ENCODE measurements at regions not wholly inside any gene's neighbourhood (a gene's known extent, or its start where the extent isn't known, plus 50 kb on each side); places are given as distances from the start of the nearest gene placed in this dataset.

GRCh38 chr13:73367886-73368285, 309.1 kb downstream of the KLF5 start:
- intact Hi-C loops (cut with micrococcal nuclease) = no loop called here
- DNase-seq (no peak), ATAC-seq (no peak)
- Mint-ChIP-seq H3K9me3 (no peaks in the 10 kb centered on the region), H3K27me3 (no peaks in the 10 kb centered on the region), H3K4me1 (ENCODE audit: low read depth) (no peaks in the 10 kb centered on the region), H3K36me3 (ENCODE audit: low read depth) (no peaks in the 10 kb centered on the region), H3K27ac (no peak overlapping the region), H3K4me3 (no peak overlapping the region)
- TF ChIP-seq CTCF (IDR thresholded peaks at IDR 0.05) = no peak
- ChIA-PET POLR2A (interaction anchor here (0.8 kb wide), 1 partner anchor 42 kb away, joined by 3 read pairs; no protein-coding TSS in a partner anchor), CTCF (interaction anchor here (0.5 kb wide), 2 partner anchors 166 to 304 kb away, joined by 3 read pairs; no protein-coding TSS in a partner anchor)

GRCh38 chr13:73366241-73366640, 307.4 kb downstream of the KLF5 start:
- Mint-ChIP-seq H3K9me3 (no peaks in the 10 kb centered on the region), H3K27me3 (no peaks in the 10 kb centered on the region), H3K27ac (no peak overlapping the region), H3K4me1 (ENCODE audit: low read depth) (no peaks in the 10 kb centered on the region), H3K36me3 (ENCODE audit: low read depth) (no peaks in the 10 kb centered on the region), H3K4me3 (no peak overlapping the region)
- POLR2A ChIA-PET = no interaction called here
- CTCF ChIA-PET = no interaction called here
- intact Hi-C loops (cut with micrococcal nuclease) = no loop called here
- DNase-seq = no peak
- ATAC-seq = no peak
- TF ChIP-seq CTCF (IDR thresholded peaks at IDR 0.05) = no peak

GRCh38 chr13:73365681-73366080, 306.9 kb downstream of the KLF5 start:
- ChIA-PET POLR2A (interaction anchor here (0.6 kb wide), 1 partner anchor 187 kb away, joined by 3 read pairs; no protein-coding TSS in a partner anchor), CTCF (no interaction called here)
- no peaks in the 10 kb centered on the region for H3K27me3 Mint-ChIP-seq
- no peak for ATAC-seq
- no peaks in the 10 kb centered on the region for H3K9me3 Mint-ChIP-seq
- no peak overlapping the region for H3K4me3 Mint-ChIP-seq
- TF ChIP-seq CTCF (IDR thresholded peaks at IDR 0.05) = no peak
- DNase-seq = no peak
- no peak overlapping the region for H3K27ac Mint-ChIP-seq
- no peaks in the 10 kb centered on the region for H3K36me3 Mint-ChIP-seq (ENCODE audit: low read depth)
- H3K4me1 Mint-ChIP-seq (ENCODE audit: low read depth) = no peaks in the 10 kb centered on the region
- intact Hi-C loops (cut with micrococcal nuclease) = no loop called here

GRCh38 chr13:73365252-73365651, 306.4 kb downstream of the KLF5 start:
- Mint-ChIP-seq H3K27me3 (no peaks in the 10 kb centered on the region), H3K36me3 (ENCODE audit: low read depth) (no peaks in the 10 kb centered on the region), H3K4me1 (ENCODE audit: low read depth) (no peaks in the 10 kb centered on the region), H3K27ac (no peak overlapping the region), H3K4me3 (no peak overlapping the region), H3K9me3 (no peaks in the 10 kb centered on the region)
- no peak for ATAC-seq
- ChIA-PET POLR2A (interaction anchor here (0.6 kb wide), 1 partner anchor 188 kb away, joined by 3 read pairs; no protein-coding TSS in a partner anchor), CTCF (no interaction called here)
- no peak for DNase-seq
- intact Hi-C loops (cut with micrococcal nuclease) = no loop called here
- no peak for TF ChIP-seq CTCF (IDR thresholded peaks at IDR 0.05)

GRCh38 chr13:73364736-73365135, 305.9 kb downstream of the KLF5 start:
- ATAC-seq (no peak), DNase-seq (no peak)
- Mint-ChIP-seq H3K36me3 (ENCODE audit: low read depth) (no peaks in the 10 kb centered on the region), H3K27me3 (no peaks in the 10 kb centered on the region), H3K9me3 (no peaks in the 10 kb centered on the region), H3K4me1 (ENCODE audit: low read depth) (no peaks in the 10 kb centered on the region), H3K4me3 (no peak overlapping the region), H3K27ac (no peak overlapping the region)
- ChIA-PET CTCF (no interaction called here), POLR2A (no interaction called here)
- intact Hi-C loops (cut with micrococcal nuclease) = no loop called here
- no peak for TF ChIP-seq CTCF (IDR thresholded peaks at IDR 0.05)
